WTC11 (cell line): ENCODE measurements at regions not wholly inside any gene's neighbourhood (a gene's known extent, or its start where the extent isn't known, plus 50 kb on each side); places are given as distances from the start of the nearest gene placed in this dataset.
"Not testable (repeated sequence)": the region's sequence is repeated elsewhere in the genome, so short reads cannot be mapped to it uniquely, and the experiment has no call there.

Source experiments
- CTCF ChIP-seq: fragments of 200-600 bp; IDR thresholded peaks from 2 replicates; pipeline ENCODE4 v1.8.0; 2022; ENCODE audit warnings: antibody characterized with exemption
- JUN ChIP-seq: sonication (generic); formaldehyde crosslinking; IDR thresholded peaks from 2 replicates; pipeline ENCODE4 v1.8.0; 2023; ENCODE audit warnings: mild to moderate bottlenecking, missing genetic modification reagents
- NFYB ChIP-seq: sonication (generic); formaldehyde crosslinking; conservative IDR thresholded peaks from 2 replicates; pipeline ENCODE4 v1.8.0; 2022; ENCODE audit warnings: low read depth, missing genetic modification reagents
- PRDM15 ChIP-seq: sonication (generic); formaldehyde crosslinking; IDR thresholded peaks from 2 replicates; pipeline ENCODE4 v1.8.0; 2022; ENCODE audit warnings: missing genetic modification reagents
- TEAD4 ChIP-seq: sonication (generic); formaldehyde crosslinking; IDR thresholded peaks from 2 replicates; pipeline ENCODE4 v1.8.0; 2022; ENCODE audit warnings: mild to moderate bottlenecking, missing genetic modification reagents
- USF2 ChIP-seq: sonication (generic); formaldehyde crosslinking; IDR thresholded peaks from 2 replicates; pipeline ENCODE4 v1.8.1; 2023; ENCODE audit warnings: mild to moderate bottlenecking, missing genetic modification reagents, moderate library complexity
- ZNF121 ChIP-seq: sonication (generic); formaldehyde crosslinking; IDR thresholded peaks from 2 replicates; pipeline ENCODE4 v1.8.0; 2023; ENCODE audit warnings: missing genetic modification reagents
- TF ChIP-seq, protein P1 (sequence below): sonication (generic); formaldehyde crosslinking; IDR thresholded peaks from 2 replicates; pipeline ENCODE4 v1.8.1; 2022; ENCODE audit warnings: mild to moderate bottlenecking, moderate library complexity, missing genetic modification reagents
- TF ChIP-seq, protein P2 (sequence below): sonication (generic); formaldehyde crosslinking; IDR thresholded peaks from 2 replicates; pipeline ENCODE4 v1.8.1; 2022; ENCODE audit warnings: missing genetic modification reagents, borderline replicate concordance

GRCh38 chr7:73176813-73177212 is 91.0 kb upstream of the SPDYE9 start:
- TF ChIP-seq CTCF; NFYB (CRISPR knock-in tag); TEAD4 (CRISPR knock-in tag); ZNF121 (CRISPR knock-in tag); PRDM15 (CRISPR knock-in tag); JUN (CRISPR knock-in tag); USF2 (CRISPR knock-in tag): not testable (repeated sequence)
- TF ChIP-seq, protein P1, sequence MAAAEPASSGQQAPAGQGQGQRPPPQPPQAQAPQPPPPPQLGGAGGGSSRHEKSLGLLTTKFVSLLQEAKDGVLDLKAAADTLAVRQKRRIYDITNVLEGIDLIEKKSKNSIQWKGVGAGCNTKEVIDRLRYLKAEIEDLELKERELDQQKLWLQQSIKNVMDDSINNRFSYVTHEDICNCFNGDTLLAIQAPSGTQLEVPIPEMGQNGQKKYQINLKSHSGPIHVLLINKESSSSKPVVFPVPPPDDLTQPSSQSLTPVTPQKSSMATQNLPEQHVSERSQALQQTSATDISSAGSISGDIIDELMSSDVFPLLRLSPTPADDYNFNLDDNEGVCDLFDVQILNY (CRISPR knock-in tag): not testable (repeated sequence)
- TF ChIP-seq, protein P2, sequence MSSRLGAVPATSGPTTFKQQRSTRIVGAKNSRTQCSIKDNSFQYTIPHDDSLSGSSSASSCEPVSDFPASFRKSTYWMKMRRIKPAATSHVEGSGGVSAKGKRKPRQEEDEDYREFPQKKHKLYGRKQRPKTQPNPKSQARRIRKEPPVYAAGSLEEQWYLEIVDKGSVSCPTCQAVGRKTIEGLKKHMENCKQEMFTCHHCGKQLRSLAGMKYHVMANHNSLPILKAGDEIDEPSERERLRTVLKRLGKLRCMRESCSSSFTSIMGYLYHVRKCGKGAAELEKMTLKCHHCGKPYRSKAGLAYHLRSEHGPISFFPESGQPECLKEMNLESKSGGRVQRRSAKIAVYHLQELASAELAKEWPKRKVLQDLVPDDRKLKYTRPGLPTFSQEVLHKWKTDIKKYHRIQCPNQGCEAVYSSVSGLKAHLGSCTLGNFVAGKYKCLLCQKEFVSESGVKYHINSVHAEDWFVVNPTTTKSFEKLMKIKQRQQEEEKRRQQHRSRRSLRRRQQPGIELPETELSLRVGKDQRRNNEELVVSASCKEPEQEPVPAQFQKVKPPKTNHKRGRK (CRISPR knock-in tag): not testable (repeated sequence)
